SU-DHL-6 (cell line): ENCODE measurements at regions not wholly inside any gene's neighbourhood (a gene's known extent, or its start where the extent isn't known, plus 50 kb on each side); places are given as distances from the start of the nearest gene placed in this dataset.
"Not testable (repeated sequence)": the region's sequence is repeated elsewhere in the genome, so short reads cannot be mapped to it uniquely, and the experiment has no call there.

Source experiments
- H2AFZ ChIP-seq: fragments of 200-600 bp; sonication (generic); 2 replicates; pipeline ENCODE4 v1.6.1; 2014; ENCODE audit warnings: low read depth, mild to moderate bottlenecking, moderate library complexity, mixed read lengths, antibody characterized with exemption, low read length; ENCODE audit not compliant: severe bottlenecking
- H3F3A ChIP-seq: fragments of 200-600 bp; shearing (Covaris generic); 2 replicates; pipeline ENCODE4 v1.6.0; 2016; ENCODE audit warnings: antibody characterized with exemption, mild to moderate bottlenecking; ENCODE audit not compliant: insufficient read depth
- H3K27ac ChIP-seq: fragments of 200-600 bp; sonication (generic); 2 replicates; pipeline ENCODE4 v1.5.1; 2016; ENCODE audit warnings: low read depth, mild to moderate bottlenecking, low read length, moderate library complexity, mixed read lengths
- H3K27me3 ChIP-seq: fragments of 200-600 bp; sonication (generic), shearing (Covaris generic); 2 replicates; pipeline ENCODE4 v1.6.0; 2014; ENCODE audit warnings: mild to moderate bottlenecking, low read length
- H3K36me3 ChIP-seq: fragments of 200-600 bp; sonication (generic); 2 replicates; pipeline ENCODE4 v1.6.1; 2014; ENCODE audit warnings: mild to moderate bottlenecking, low read length, mixed read lengths
- H3K4me2 ChIP-seq: fragments of 300-600, 200-600 bp; shearing (Covaris generic), sonication (generic); 2 replicates; pipeline ENCODE4 v1.6.0; 2014; ENCODE audit warnings: low read length, low read depth, mild to moderate bottlenecking; ENCODE audit not compliant: poor library complexity, severe bottlenecking
- H3K4me3 ChIP-seq: fragments of 200-600 bp; sonication (generic); 2 replicates; pipeline ENCODE4 v1.5.1; 2014; ENCODE audit warnings: antibody characterized with exemption, low read length, mild to moderate bottlenecking, mixed read lengths; ENCODE audit not compliant: insufficient read depth, poor library complexity, severe bottlenecking
- H3K79me2 ChIP-seq: fragments of 200-600 bp; sonication (generic); 2 replicates; pipeline ENCODE4 v1.6.1; 2014; ENCODE audit warnings: mild to moderate bottlenecking, low read length, moderate library complexity; ENCODE audit not compliant: insufficient read depth
- H3K9ac ChIP-seq: fragments of 200-600 bp; sonication (generic); 2 replicates; pipeline ENCODE4 v1.7.0; 2014; ENCODE audit warnings: mild to moderate bottlenecking, low read length
- H3K9me2 ChIP-seq: fragments of 200-600 bp; sonication (generic); replicated peaks from 2 replicates; pipeline ENCODE4 v1.6.1; 2014; ENCODE audit warnings: low read length; ENCODE audit not compliant: insufficient read depth
- H3K9me3 ChIP-seq: fragments of 200-600 bp; sonication (generic); 2 replicates; pipeline ENCODE4 v1.6.1; 2014; ENCODE audit warnings: low read length, mixed read lengths; ENCODE audit not compliant: insufficient read depth
- H4K20me1 ChIP-seq: fragments of 200-600 bp; sonication (generic); 2 replicates; pipeline ENCODE4 v1.6.1; 2014; ENCODE audit warnings: low read depth, mild to moderate bottlenecking, antibody characterized with exemption, low read length, moderate library complexity, mixed read lengths
- EZH2phosphoT487 ChIP-seq: fragments of 200-600 bp; sonication (generic), shearing (Covaris generic); conservative IDR thresholded peaks from 2 replicates; pipeline ENCODE4 v1.6.1; 2018; ENCODE audit warnings: mild to moderate bottlenecking, antibody characterized with exemption, low read length, moderate library complexity, mixed read lengths
- TF ChIP-seq, protein P1 (sequence below): fragments of 200-600 bp; sonication (generic); IDR thresholded peaks from one replicate; pipeline ENCODE4 v1.5.1; 2017; ENCODE audit warnings: antibody characterized with exemption, mild to moderate bottlenecking, low read length, moderate library complexity; ENCODE audit not compliant: insufficient read depth, poor library complexity, severe bottlenecking

DNA sequence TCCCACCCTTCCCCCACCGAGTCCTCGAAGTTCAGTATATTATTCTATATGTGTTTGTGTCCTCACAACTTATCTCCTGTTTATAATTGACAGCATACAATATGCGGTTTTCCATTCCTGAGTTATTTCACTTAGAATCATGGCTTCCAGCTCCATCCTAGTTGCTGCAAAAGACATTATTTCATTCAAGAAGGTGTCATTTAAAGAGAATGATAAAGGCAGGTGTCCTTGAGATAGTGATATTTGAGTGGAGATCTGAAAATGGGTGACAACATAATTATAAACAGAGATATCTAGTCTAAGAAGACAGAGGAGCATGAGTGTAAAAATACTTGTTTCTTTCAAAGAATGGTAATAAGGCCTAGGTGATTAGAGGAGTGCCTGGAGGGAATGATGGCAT is 876.8 kb downstream of the SLC6A15 start:
- TF ChIP-seq, protein P1, sequence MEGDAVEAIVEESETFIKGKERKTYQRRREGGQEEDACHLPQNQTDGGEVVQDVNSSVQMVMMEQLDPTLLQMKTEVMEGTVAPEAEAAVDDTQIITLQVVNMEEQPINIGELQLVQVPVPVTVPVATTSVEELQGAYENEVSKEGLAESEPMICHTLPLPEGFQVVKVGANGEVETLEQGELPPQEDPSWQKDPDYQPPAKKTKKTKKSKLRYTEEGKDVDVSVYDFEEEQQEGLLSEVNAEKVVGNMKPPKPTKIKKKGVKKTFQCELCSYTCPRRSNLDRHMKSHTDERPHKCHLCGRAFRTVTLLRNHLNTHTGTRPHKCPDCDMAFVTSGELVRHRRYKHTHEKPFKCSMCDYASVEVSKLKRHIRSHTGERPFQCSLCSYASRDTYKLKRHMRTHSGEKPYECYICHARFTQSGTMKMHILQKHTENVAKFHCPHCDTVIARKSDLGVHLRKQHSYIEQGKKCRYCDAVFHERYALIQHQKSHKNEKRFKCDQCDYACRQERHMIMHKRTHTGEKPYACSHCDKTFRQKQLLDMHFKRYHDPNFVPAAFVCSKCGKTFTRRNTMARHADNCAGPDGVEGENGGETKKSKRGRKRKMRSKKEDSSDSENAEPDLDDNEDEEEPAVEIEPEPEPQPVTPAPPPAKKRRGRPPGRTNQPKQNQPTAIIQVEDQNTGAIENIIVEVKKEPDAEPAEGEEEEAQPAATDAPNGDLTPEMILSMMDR, result no peak
- TF ChIP-seq EZH2phosphoT487, result no peak
- Histone ChIP-seq H3K4me3 (no peak overlapping the region), H3K9me3 (peaks cover 15% of the 10 kb centered on the region; the same call in 1 of the 2 replicates), H3K9ac (no peak overlapping the region), H3K27me3 (no peaks in the 10 kb centered on the region), H4K20me1 (no peaks in the 10 kb centered on the region), H3F3A (no peaks in the 10 kb centered on the region), H3K27ac (no peak overlapping the region), H3K9me2 (no peaks in the 10 kb centered on the region), H3K4me2 (no peak overlapping the region), H2AFZ (no peak overlapping the region), H3K36me3 (no peaks in the 10 kb centered on the region), H3K79me2 (no peaks in the 10 kb centered on the region)

DNA sequence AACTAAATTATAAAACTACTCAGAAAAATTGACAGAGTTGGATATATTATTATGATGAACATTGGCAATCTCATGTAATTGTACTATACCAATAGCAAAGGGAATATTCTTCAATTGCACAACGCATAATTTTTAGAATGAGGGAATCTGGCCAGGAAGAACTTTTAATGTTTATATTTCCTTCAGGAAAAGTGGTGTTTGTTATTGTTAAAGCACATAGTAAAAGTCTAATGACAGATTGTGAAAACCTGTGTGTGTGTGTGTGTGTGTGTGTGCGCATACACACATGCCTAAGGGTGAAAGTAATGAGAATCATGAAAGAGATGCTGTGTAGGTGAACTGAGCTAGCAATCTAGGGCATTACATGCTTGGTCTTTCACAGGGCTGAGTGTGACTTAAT is 877.7 kb downstream of the SLC6A15 start:
- Histone ChIP-seq H3K4me3 (no peak overlapping the region), H3K9ac (no peak overlapping the region), H3K27me3 (no peaks in the 10 kb centered on the region), H3K79me2 (no peaks in the 10 kb centered on the region), H3K9me3 (peaks cover 15% of the 10 kb centered on the region; the same call in 1 of the 2 replicates), H3K27ac (no peak overlapping the region), H3K4me2 (no peak overlapping the region), H3F3A (no peaks in the 10 kb centered on the region), H3K9me2 (no peaks in the 10 kb centered on the region), H4K20me1 (no peaks in the 10 kb centered on the region), H3K36me3 (no peaks in the 10 kb centered on the region), H2AFZ (no peak overlapping the region)
- TF ChIP-seq, protein P1, result no peak
- no peak for TF ChIP-seq EZH2phosphoT487

GRCh38 chr12:84033162-84033561 is 879.4 kb downstream of the SLC6A15 start:
- Histone ChIP-seq H4K20me1 (no peaks in the 10 kb centered on the region), H3K4me2 (no peak overlapping the region), H3K79me2 (no peaks in the 10 kb centered on the region), H3K9ac (no peak overlapping the region), H3K9me2 (no peaks in the 10 kb centered on the region), H3K27me3 (no peaks in the 10 kb centered on the region), H3F3A (no peaks in the 10 kb centered on the region), H3K9me3 (peaks cover 15% of the 10 kb centered on the region; the same call in 1 of the 2 replicates), H2AFZ (no peak overlapping the region), H3K27ac (no peak overlapping the region), H3K4me3 (no peak overlapping the region), H3K36me3 (no peaks in the 10 kb centered on the region)
- TF ChIP-seq, protein P1, result no peak
- no peak for TF ChIP-seq EZH2phosphoT487

GRCh38 chr12:84018556-84019179 is 893.9 kb downstream of the SLC6A15 start:
- H3K9me3 ChIP-seq, H3K9ac ChIP-seq, H3K36me3 ChIP-seq, H3K4me3 ChIP-seq, H3K9me2 ChIP-seq, H3K79me2 ChIP-seq, H3F3A ChIP-seq, H3K27ac ChIP-seq, H3K4me2 ChIP-seq, H3K27me3 ChIP-seq, H2AFZ ChIP-seq, H4K20me1 ChIP-seq: not testable (repeated sequence)
